Neural cell (in vitro differentiated cells): ENCODE measurements at regions not wholly inside any gene's neighbourhood (a gene's known extent, or its start where the extent isn't known, plus 50 kb on each side); places are given as distances from the start of the nearest gene placed in this dataset.

Source experiments
- EP300 ChIP-seq: fragments of 450-650 bp; conservative IDR thresholded peaks from 2 replicates; pipeline ENCODE4 v1.6.1; 2014; ENCODE audit warnings: antibody characterized with exemption, mild to moderate bottlenecking, moderate library complexity; ENCODE audit not compliant: poor library complexity, severe bottlenecking
- EZH2 ChIP-seq: fragments of 200-600, 300-800 bp; shearing (Covaris generic), sonication (generic); IDR thresholded peaks from 2 replicates; pipeline ENCODE4 v1.6.1; 2014; ENCODE audit warnings: antibody characterized with exemption, low read length, borderline replicate concordance, mild to moderate bottlenecking; ENCODE audit not compliant: insufficient read depth, poor library complexity, severe bottlenecking
- RAD21 ChIP-seq: fragments of 450-650 bp; conservative IDR thresholded peaks from 2 replicates; pipeline ENCODE4 v1.6.1; 2014; ENCODE audit warnings: antibody characterized with exemption, mild to moderate bottlenecking, moderate library complexity
- SMC3 ChIP-seq: fragments of 450-650 bp; conservative IDR thresholded peaks from 2 replicates; pipeline ENCODE4 v1.6.1; 2014; ENCODE audit warnings: antibody characterized with exemption, mild to moderate bottlenecking, moderate library complexity; ENCODE audit not compliant: poor library complexity
- TAF1 ChIP-seq: IDR thresholded peaks from 2 replicates; pipeline ENCODE4 v1.6.1; 2012; ENCODE audit warnings: low read depth
- TF ChIP-seq, protein P1 (sequence below): fragments of 450-650 bp; IDR thresholded peaks from 2 replicates; pipeline ENCODE4 v1.5.1; 2014; ENCODE audit warnings: antibody characterized with exemption, mild to moderate bottlenecking, moderate library complexity; ENCODE audit not compliant: poor library complexity, severe bottlenecking

- TF ChIP-seq EZH2 (no peak), TAF1 (no peak), RAD21 (no peak), EP300 (no peak), SMC3 (no peak)
- TF ChIP-seq, protein P1, sequence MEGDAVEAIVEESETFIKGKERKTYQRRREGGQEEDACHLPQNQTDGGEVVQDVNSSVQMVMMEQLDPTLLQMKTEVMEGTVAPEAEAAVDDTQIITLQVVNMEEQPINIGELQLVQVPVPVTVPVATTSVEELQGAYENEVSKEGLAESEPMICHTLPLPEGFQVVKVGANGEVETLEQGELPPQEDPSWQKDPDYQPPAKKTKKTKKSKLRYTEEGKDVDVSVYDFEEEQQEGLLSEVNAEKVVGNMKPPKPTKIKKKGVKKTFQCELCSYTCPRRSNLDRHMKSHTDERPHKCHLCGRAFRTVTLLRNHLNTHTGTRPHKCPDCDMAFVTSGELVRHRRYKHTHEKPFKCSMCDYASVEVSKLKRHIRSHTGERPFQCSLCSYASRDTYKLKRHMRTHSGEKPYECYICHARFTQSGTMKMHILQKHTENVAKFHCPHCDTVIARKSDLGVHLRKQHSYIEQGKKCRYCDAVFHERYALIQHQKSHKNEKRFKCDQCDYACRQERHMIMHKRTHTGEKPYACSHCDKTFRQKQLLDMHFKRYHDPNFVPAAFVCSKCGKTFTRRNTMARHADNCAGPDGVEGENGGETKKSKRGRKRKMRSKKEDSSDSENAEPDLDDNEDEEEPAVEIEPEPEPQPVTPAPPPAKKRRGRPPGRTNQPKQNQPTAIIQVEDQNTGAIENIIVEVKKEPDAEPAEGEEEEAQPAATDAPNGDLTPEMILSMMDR = no peak
Observed at GRCh38 chr6:170045981-170046667, 244.8 kb downstream of the DLL1 start.
